ENCODE measurements at regions not wholly inside any gene's neighbourhood (a gene's known extent, or its start where the extent isn't known, plus 50 kb on each side); places are given as distances from the start of the nearest gene placed in this dataset.
A peak's percentile ranks its signal among the peaks of the same experiment; 100 is the strongest.

- no peak for DNase-seq
Measured at GRCh38 chr3:40593351-40593750, 68.6 kb downstream of the ZNF621 start.

- DNase-seq, result peak; percentile 8
Measured at GRCh38 chr3:40597441-40597840, 72.7 kb downstream of the ZNF621 start.

GRCh38 chr3:40598338-40598737 lies 73.6 kb downstream of the ZNF621 start:
- DNase-seq, result no peak

- no peak for DNase-seq
Measured at GRCh38 chr3:40598962-40599361, 74.2 kb downstream of the ZNF621 start.

- no peak for DNase-seq
Measured at GRCh38 chr3:40602778-40603385, 78.1 kb downstream of the ZNF621 start.

GRCh38 chr3:40605960-40606359 lies 81.2 kb downstream of the ZNF621 start:
- DNase-seq, result no peak

GRCh38 chr3:40608091-40608490 lies 83.3 kb downstream of the ZNF621 start:
- no peak for DNase-seq

GRCh38 chr3:40613306-40613705 lies 88.5 kb downstream of the ZNF621 start:
- DNase-seq, result no peak

- no peak for DNase-seq
Measured at GRCh38 chr3:40615110-40615915, 90.6 kb downstream of the ZNF621 start.

GRCh38 chr3:40615918-40616819 lies 91.4 kb downstream of the ZNF621 start:
- no peak for DNase-seq

- no peak for DNase-seq
Measured at GRCh38 chr3:40617084-40617483, 92.3 kb downstream of the ZNF621 start.

GRCh38 chr3:40618158-40618557 lies 93.4 kb downstream of the ZNF621 start:
- DNase-seq, result no peak

- no peak for DNase-seq
Measured at GRCh38 chr3:40620151-40620550, 95.4 kb downstream of the ZNF621 start.

GRCh38 chr3:40621252-40621651 lies 96.5 kb downstream of the ZNF621 start:
- DNase-seq, result no peak

- peak; percentile 17 for DNase-seq
Measured at GRCh38 chr3:40623567-40623966, 98.8 kb downstream of the ZNF621 start.

- no peak for DNase-seq
Measured at GRCh38 chr3:40624189-40624769, 99.5 kb downstream of the ZNF621 start.

- DNase-seq, result no peak
Measured at GRCh38 chr3:40627095-40627494, 102.3 kb downstream of the ZNF621 start.

GRCh38 chr3:40628984-40629383 lies 104.2 kb downstream of the ZNF621 start:
- no peak for DNase-seq

- DNase-seq, result no peak
Measured at GRCh38 chr3:40631341-40631995, 106.7 kb downstream of the ZNF621 start.

- no peak for DNase-seq
Measured at GRCh38 chr3:40637906-40638305, 113.1 kb downstream of the ZNF621 start.

GRCh38 chr3:40639006-40639405 lies 114.2 kb downstream of the ZNF621 start:
- DNase-seq, result no peak

- no peak for DNase-seq
Measured at GRCh38 chr3:40642812-40643211, 118.1 kb downstream of the ZNF621 start.

GRCh38 chr3:40645883-40646282 lies 121.1 kb downstream of the ZNF621 start:
- DNase-seq, result no peak
